ENCODE measurements at regions not wholly inside any gene's neighbourhood (a gene's known extent, or its start where the extent isn't known, plus 50 kb on each side); places are given as distances from the start of the nearest gene placed in this dataset.

- DNase-seq = no peak
These were observed 1235.2 kb downstream of the PCDH7 start for GRCh38 chr4:31955346-31955745.

- no peak for DNase-seq
These were observed 1239.8 kb downstream of the PCDH7 start for GRCh38 chr4:31959972-31960371.

GRCh38 chr4:31964685-31965084, 1244.5 kb downstream of the PCDH7 start:
- DNase-seq = no peak

GRCh38 chr4:31968842-31969241, 1248.7 kb downstream of the PCDH7 start:
- DNase-seq = no peak

GRCh38 chr4:31974490-31975002, 1254.4 kb downstream of the PCDH7 start:
- no peak for DNase-seq

- no peak for DNase-seq
These were observed 1259.8 kb downstream of the PCDH7 start for GRCh38 chr4:31979988-31980387.

- no peak for DNase-seq
These were observed 1263.1 kb downstream of the PCDH7 start for GRCh38 chr4:31983246-31983645.

- DNase-seq = no peak
These were observed 1263.5 kb downstream of the PCDH7 start for GRCh38 chr4:31983677-31984076.

- DNase-seq = no peak
These were observed 1264.7 kb downstream of the PCDH7 start for GRCh38 chr4:31984872-31985271.

GRCh38 chr4:31995943-31996901, 1276.1 kb downstream of the PCDH7 start:
- no peak for DNase-seq

- DNase-seq = no peak
These were observed 1278.6 kb downstream of the PCDH7 start for GRCh38 chr4:31998807-31999206.

- DNase-seq = no peak
These were observed 1279.7 kb downstream of the PCDH7 start for GRCh38 chr4:31999848-32000247.

GRCh38 chr4:32000846-32001488, 1280.8 kb downstream of the PCDH7 start:
- no peak for DNase-seq

- no peak for DNase-seq
These were observed 1282.0 kb downstream of the PCDH7 start for GRCh38 chr4:32002037-32002747.

- no peak for DNase-seq
These were observed 1283.4 kb downstream of the PCDH7 start for GRCh38 chr4:32003548-32003947.

GRCh38 chr4:32010221-32010620, 1290.1 kb downstream of the PCDH7 start:
- no peak for DNase-seq

- DNase-seq = no peak
These were observed 1301.9 kb downstream of the PCDH7 start for GRCh38 chr4:32022071-32022470.

- no peak for DNase-seq
These were observed 1305.8 kb downstream of the PCDH7 start for GRCh38 chr4:32025851-32026459.

GRCh38 chr4:32030406-32030805, 1310.2 kb downstream of the PCDH7 start:
- DNase-seq = no peak

- no peak for DNase-seq
These were observed 1310.9 kb downstream of the PCDH7 start for GRCh38 chr4:32031026-32031425.

- DNase-seq = no peak
These were observed 1312.0 kb downstream of the PCDH7 start for GRCh38 chr4:32032136-32032672.

GRCh38 chr4:32037399-32037798, 1317.2 kb downstream of the PCDH7 start:
- DNase-seq = no peak
